ENCODE measurements at regions not wholly inside any gene's neighbourhood (a gene's known extent, or its start where the extent isn't known, plus 50 kb on each side); places are given as distances from the start of the nearest gene placed in this dataset.

DNA sequence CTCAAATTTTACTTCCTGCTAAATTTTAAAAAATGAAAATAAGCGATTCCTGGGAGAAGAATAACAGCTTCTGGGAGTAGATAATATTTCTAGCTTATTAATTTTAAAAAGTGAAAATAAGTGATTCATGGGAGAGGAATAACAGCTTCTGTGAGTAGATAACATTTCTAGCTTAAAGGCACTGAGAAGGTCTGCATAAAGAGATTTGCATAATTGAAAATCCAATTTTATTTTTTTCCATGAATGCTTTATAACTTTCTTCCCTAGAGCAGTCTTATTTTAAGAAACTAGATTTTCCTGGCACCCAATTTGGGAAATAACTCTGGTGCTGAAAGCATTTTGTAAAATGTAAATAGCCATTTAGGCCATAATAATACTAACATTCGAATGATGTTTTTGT is 65.9 kb upstream of the ASTN2 start:
- no peak for DNase-seq

DNA sequence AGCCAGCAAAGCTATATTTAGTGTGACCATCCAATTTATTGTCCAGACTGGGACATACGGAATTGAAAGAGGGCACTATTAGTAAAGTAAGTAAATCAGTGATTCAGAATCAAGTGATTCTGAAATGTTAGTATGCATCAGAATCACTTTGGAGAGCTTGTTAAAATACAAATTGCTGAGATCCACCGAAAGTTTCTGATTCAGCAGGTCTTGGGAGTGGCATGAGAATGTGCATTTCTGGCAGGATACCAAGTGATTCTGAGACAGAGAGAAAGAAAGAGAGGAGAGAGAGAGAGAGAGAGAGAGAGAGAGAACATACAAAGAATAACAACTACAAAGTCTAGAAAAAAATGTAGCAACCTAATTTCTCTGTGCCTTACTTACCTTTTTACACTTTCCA is 65.4 kb upstream of the ASTN2 start:
- DNase-seq = no peak

DNA sequence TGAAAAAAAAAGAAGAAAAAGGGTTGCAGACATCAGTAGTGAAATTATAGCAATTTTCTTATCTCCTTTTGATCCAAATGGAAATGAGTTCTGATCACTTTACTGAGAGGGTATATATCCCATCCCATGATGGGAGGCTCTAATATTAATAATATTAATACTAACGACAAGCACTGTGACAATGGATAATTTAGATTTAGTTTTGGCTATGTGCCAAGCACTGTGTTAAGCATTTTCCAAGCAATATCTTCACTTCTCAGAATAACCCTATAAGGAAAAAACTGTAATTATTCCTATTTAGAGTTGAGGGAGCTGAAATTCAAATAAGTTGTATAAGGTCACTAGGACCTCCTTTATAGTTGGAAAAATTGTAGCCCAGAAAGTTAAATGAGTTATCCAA is 58.4 kb upstream of the ASTN2 start:
- DNase-seq = no peak

DNA sequence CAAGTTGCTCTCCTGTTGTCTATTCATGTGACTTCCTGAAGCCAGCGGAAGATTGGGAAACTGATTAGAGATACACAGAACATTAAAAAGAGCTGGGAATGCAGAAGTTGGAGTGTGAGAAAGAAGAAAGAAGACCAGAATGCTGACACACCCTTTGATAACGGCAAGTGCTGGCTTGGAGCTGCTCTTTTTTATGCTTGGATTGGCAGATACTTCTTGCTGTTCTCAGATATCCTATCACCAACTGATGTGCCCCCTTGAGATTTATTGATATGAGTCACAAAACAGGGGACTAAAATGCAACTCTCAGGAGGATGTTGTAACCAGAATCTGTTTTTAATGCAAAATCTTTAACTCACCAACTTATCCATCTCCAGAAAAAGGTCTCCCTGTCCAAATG is 56.0 kb upstream of the ASTN2 start:
- DNase-seq = no peak

DNA sequence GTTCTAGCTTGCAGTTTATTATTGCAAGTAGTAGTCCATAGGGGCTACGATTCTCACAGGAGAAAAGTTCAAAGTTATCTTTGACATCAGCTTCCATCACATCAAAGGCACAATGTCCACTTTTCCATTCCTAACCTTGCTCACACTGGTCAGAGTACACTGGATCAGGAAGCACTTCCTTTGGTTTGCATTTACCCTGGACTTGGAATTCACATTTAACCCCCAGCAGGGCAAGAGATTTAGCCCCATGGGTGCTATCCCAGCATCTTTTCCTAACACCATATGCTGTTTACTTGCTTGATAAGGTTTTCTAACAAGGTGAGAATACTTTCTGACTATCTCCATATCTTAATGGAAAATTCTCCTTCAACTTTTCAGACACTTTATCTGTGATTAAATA is 55.6 kb upstream of the ASTN2 start:
- no peak for DNase-seq

DNA sequence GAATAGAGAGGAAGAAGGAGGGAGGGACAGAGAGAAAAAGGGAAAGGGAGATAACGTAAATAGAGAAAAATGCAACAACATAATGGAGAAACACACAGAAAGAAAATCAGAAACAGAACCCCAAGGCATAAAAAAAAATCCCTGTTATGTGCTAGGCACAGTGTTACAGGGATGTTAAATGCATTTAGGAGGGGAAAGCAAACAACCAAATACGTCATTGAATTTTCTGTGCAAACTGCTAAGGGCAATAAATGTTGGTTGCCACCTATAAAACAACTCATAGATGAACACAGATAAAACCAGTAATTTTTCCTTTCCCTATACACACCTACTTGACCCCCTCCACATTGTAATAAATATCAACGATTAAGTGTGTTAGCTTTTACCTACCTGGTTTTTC is 51.3 kb upstream of the ASTN2 start:
- DNase-seq = no peak

DNA sequence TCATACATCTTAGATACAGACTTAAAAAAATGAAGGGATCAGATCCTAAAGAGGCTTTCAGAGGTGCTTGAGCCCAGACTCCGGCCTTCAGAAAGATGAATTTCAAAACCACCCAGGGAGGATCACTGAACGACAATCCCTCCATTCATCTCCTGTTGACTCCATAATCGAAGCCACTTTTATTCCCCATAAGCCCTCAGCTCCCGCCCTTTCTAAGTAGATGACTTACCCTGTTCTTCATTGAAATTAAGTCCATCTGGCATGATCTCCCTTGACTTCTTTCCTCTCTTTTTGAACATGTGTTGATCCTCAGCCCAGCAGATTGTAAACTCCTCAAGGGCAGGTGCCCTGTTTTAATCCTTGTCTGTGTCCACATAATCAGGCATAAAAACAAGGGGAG is 50.8 kb upstream of the ASTN2 start:
- DNase-seq = no peak

DNA sequence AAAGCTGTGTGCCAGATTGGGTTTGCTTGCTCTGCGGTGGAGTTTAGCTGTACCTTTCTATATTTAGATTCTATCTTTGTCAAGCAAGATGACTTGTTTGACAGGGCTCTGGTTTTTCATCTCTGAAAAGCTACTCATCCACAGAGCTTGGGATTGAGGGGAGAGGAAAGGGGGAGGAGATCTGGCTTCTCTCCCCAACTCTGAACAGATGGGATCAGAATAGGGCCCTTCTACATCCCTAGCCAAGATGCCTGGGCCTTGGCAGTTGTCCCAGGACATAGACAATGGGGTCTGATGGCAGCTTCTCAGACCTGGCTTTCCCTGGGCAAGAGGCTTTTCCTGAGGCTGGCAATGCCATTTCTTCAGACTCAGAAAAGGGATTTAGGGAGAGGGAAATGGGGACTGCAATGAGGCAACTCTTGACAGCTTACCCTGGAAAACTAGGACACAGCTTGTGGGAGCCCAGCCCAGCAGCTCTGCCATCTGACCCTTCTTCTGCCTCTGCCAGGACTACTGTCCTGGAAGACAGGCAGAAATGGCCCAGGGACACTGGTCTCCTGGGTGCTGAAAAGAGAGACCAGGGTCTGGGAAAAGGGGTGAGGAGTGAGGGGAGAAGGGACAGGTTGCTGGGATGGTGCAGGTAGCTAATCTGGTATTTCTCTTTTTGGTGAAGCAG is 50.2 kb upstream of the ASTN2 start:
- peak; percentile 92 for DNase-seq

Data from NCI-H446 treated with DMSO at 0.1 percent for 48 hours (cell line).